A673 (cell line): ENCODE measurements at regions not wholly inside any gene's neighbourhood (a gene's known extent, or its start where the extent isn't known, plus 50 kb on each side); places are given as distances from the start of the nearest gene placed in this dataset.

Experiments
- CTCF ChIP-seq: fragments of 300-800, 200-600 bp; sonication (generic); conservative IDR thresholded peaks from 2 replicates; pipeline ENCODE4 v1.5.1; 2017; ENCODE audit warnings: low read depth, mild to moderate bottlenecking, antibody characterized with exemption, low read length, moderate library complexity, mixed read lengths
- EZH2 ChIP-seq: fragments of 200-600 bp; sonication (generic); IDR thresholded peaks from 2 replicates; pipeline ENCODE4 v1.6.1; 2017; ENCODE audit warnings: borderline replicate concordance, low read depth, mild to moderate bottlenecking, mixed read lengths, antibody characterized with exemption, low read length; ENCODE audit not compliant: poor library complexity, severe bottlenecking

GRCh38 chr6:137601471-137601870 lies 107.3 kb upstream of the OLIG3 start:
- no peak for TF ChIP-seq EZH2
- TF ChIP-seq CTCF = no peak
